ENCODE measurements at regions not wholly inside any gene's neighbourhood (a gene's known extent, or its start where the extent isn't known, plus 50 kb on each side); places are given as distances from the start of the nearest gene placed in this dataset.

DNA sequence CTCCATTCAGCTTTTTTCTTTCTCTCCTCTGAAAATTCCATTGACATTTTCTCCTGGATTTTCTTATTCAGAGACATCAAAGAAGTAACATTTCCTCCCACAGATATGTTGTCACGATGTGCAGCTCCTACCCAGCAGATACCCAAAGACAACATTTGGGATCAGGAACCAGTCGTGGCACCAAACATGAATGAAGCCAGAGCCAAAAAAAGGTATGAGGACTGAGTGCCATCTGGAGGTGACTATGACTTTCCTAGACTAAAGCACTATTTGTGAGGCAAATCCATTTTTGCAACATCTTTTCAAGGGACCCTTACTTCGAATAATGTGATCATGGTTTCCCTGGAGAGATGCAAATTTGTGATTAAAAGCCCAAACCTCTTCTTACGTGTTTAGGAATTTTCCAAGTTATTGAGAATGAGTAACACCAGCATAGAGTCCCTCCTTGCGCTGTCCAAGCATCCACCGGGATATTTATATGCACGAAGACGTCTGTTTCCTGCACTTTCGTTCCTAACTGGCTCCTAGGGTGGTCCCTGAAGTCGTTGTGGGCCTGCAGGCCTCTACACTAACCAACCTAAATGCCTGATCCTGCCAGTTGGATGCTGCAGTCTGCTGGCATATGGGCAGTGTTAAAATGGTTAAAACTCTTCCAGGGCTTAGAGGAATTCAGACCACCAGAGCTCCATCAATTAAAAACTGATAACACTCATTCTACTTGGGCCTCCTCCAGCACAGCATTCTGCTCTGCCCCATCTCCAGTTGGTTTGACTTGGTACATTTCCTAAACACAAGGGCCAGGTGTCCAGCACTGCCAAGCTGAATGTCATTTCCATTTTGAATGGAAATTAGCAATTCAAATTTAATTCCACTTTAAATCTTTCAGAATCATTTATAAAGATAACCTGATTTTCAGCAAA lies 256.6 kb downstream of the C6orf118 start:
- H4K20me1 ChIP-seq (ENCODE audit: insufficient read depth), result no peaks in the 10 kb centered on the region
- H3K9ac ChIP-seq (ENCODE audit: low read length), result no peak overlapping the region
- no peaks in the 10 kb centered on the region for H3F3A ChIP-seq (ENCODE audit: insufficient read depth, low read length, poor library complexity, severe bottlenecking)
- H3K9me3 ChIP-seq (ENCODE audit: low read length), result no peaks in the 10 kb centered on the region
- no peak overlapping the region for H2AFZ ChIP-seq (ENCODE audit: low read depth, low read length)
- no peaks in the 10 kb centered on the region for H3K9me2 ChIP-seq (ENCODE audit: insufficient read depth, low read length)
- H3K4me3 ChIP-seq (ENCODE audit: low read length), result no peak overlapping the region
- H3K4me2 ChIP-seq (ENCODE audit: low read length), result no peak overlapping the region
- TF ChIP-seq TAF1 (IDR thresholded peaks at IDR 0.05; ENCODE audit: low read depth), result no peak
- no peak for TF ChIP-seq SMC3 (conservative IDR thresholded peaks at IDR 0.05; ENCODE audit: poor library complexity)
- no peak for TF ChIP-seq RAD21 (conservative IDR thresholded peaks at IDR 0.05)
- TF ChIP-seq MXI1 (conservative IDR thresholded peaks at IDR 0.05; ENCODE audit: poor library complexity, severe bottlenecking), result no peak
- no peak for TF ChIP-seq EZH2 (IDR thresholded peaks at IDR 0.05; ENCODE audit: borderline replicate concordance, insufficient read depth, low read length, poor library complexity, severe bottlenecking)
- TF ChIP-seq, protein P1, sequence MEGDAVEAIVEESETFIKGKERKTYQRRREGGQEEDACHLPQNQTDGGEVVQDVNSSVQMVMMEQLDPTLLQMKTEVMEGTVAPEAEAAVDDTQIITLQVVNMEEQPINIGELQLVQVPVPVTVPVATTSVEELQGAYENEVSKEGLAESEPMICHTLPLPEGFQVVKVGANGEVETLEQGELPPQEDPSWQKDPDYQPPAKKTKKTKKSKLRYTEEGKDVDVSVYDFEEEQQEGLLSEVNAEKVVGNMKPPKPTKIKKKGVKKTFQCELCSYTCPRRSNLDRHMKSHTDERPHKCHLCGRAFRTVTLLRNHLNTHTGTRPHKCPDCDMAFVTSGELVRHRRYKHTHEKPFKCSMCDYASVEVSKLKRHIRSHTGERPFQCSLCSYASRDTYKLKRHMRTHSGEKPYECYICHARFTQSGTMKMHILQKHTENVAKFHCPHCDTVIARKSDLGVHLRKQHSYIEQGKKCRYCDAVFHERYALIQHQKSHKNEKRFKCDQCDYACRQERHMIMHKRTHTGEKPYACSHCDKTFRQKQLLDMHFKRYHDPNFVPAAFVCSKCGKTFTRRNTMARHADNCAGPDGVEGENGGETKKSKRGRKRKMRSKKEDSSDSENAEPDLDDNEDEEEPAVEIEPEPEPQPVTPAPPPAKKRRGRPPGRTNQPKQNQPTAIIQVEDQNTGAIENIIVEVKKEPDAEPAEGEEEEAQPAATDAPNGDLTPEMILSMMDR (IDR thresholded peaks at IDR 0.05; ENCODE audit: poor library complexity, severe bottlenecking), result no peak
- no peak for TF ChIP-seq POLR2AphosphoS5 (IDR thresholded peaks at IDR 0.05)
- TF ChIP-seq EP300 (conservative IDR thresholded peaks at IDR 0.05; ENCODE audit: poor library complexity, severe bottlenecking), result no peak
- TF ChIP-seq, protein P2, sequence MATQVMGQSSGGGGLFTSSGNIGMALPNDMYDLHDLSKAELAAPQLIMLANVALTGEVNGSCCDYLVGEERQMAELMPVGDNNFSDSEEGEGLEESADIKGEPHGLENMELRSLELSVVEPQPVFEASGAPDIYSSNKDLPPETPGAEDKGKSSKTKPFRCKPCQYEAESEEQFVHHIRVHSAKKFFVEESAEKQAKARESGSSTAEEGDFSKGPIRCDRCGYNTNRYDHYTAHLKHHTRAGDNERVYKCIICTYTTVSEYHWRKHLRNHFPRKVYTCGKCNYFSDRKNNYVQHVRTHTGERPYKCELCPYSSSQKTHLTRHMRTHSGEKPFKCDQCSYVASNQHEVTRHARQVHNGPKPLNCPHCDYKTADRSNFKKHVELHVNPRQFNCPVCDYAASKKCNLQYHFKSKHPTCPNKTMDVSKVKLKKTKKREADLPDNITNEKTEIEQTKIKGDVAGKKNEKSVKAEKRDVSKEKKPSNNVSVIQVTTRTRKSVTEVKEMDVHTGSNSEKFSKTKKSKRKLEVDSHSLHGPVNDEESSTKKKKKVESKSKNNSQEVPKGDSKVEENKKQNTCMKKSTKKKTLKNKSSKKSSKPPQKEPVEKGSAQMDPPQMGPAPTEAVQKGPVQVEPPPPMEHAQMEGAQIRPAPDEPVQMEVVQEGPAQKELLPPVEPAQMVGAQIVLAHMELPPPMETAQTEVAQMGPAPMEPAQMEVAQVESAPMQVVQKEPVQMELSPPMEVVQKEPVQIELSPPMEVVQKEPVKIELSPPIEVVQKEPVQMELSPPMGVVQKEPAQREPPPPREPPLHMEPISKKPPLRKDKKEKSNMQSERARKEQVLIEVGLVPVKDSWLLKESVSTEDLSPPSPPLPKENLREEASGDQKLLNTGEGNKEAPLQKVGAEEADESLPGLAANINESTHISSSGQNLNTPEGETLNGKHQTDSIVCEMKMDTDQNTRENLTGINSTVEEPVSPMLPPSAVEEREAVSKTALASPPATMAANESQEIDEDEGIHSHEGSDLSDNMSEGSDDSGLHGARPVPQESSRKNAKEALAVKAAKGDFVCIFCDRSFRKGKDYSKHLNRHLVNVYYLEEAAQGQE (IDR thresholded peaks at IDR 0.05; ENCODE audit: borderline replicate concordance), result no peak
- no peaks in the 10 kb centered on the region for H3K27me3 ChIP-seq (ENCODE audit: insufficient read depth, low read depth, low read length)
- no peaks in the 10 kb centered on the region for H3K36me3 ChIP-seq (ENCODE audit: insufficient read depth, low read length)
- H3K27ac ChIP-seq (ENCODE audit: low read length), result no peak overlapping the region
- H3K79me2 ChIP-seq (replicated peaks; ENCODE audit: insufficient read depth, low read length), result no peaks in the 10 kb centered on the region

DNA sequence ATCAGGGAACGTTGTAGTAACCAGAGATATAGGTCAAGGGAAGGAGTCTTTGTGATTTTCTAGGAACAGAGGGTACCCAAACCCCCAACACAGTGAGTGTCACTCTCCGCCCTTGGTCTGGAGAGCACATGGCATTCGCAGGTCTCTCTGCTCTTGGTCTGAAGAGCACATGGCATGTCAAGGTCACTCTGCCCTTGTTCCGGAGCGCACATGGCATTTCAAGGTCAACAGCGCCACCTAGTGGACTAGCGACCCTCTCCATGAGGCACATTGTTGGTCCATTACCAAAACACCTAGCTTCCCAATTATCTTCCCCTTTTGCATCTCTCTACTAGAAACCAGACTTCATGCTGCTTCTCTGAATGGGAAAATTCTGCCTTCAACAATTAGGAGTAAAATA lies 260.0 kb downstream of the C6orf118 start:
- Histone ChIP-seq H3K27ac (ENCODE audit: low read length) (no peak overlapping the region), H3K79me2 (replicated peaks; ENCODE audit: insufficient read depth, low read length) (no peaks in the 10 kb centered on the region), H3K9ac (ENCODE audit: low read length) (no peak overlapping the region), H3K36me3 (ENCODE audit: insufficient read depth, low read length) (no peaks in the 10 kb centered on the region), H3F3A (ENCODE audit: insufficient read depth, low read length, poor library complexity, severe bottlenecking) (no peaks in the 10 kb centered on the region), H2AFZ (ENCODE audit: low read depth, low read length) (no peak overlapping the region), H3K27me3 (ENCODE audit: insufficient read depth, low read depth, low read length) (no peaks in the 10 kb centered on the region), H3K4me2 (ENCODE audit: low read length) (no peak overlapping the region), H3K4me3 (ENCODE audit: low read length) (no peak overlapping the region), H3K9me3 (ENCODE audit: low read length) (no peaks in the 10 kb centered on the region), H4K20me1 (ENCODE audit: insufficient read depth) (no peaks in the 10 kb centered on the region), H3K9me2 (ENCODE audit: insufficient read depth, low read length) (no peaks in the 10 kb centered on the region)
- TF ChIP-seq SMC3 (conservative IDR thresholded peaks at IDR 0.05; ENCODE audit: poor library complexity) (no peak), EP300 (conservative IDR thresholded peaks at IDR 0.05; ENCODE audit: poor library complexity, severe bottlenecking) (no peak), EZH2 (IDR thresholded peaks at IDR 0.05; ENCODE audit: borderline replicate concordance, insufficient read depth, low read length, poor library complexity, severe bottlenecking) (no peak), RAD21 (conservative IDR thresholded peaks at IDR 0.05) (no peak), TAF1 (IDR thresholded peaks at IDR 0.05; ENCODE audit: low read depth) (no peak), POLR2AphosphoS5 (IDR thresholded peaks at IDR 0.05) (no peak), MXI1 (conservative IDR thresholded peaks at IDR 0.05; ENCODE audit: poor library complexity, severe bottlenecking) (no peak)
- TF ChIP-seq, protein P2 (IDR thresholded peaks at IDR 0.05; ENCODE audit: borderline replicate concordance), result no peak
- TF ChIP-seq, protein P1 (IDR thresholded peaks at IDR 0.05; ENCODE audit: poor library complexity, severe bottlenecking), result no peak

All from neural cell (in vitro differentiated cells).